Stimulated activated CD8-positive, alpha-beta memory T cell treated with anti-CD3 and anti-CD28 coated beads, Interleukin-15, amount 100 ng/mL, for 24 hours (primary cell): ENCODE measurements at regions not wholly inside any gene's neighbourhood (a gene's known extent, or its start where the extent isn't known, plus 50 kb on each side); places are given as distances from the start of the nearest gene placed in this dataset.

Experiments
- DNase-seq: peaks from one replicate; pipeline ENCODE4 v3.0.0-alpha.2; 2020; ENCODE audit warnings: low read depth

- no peak for DNase-seq
Observed at GRCh38 chr13:48761256-48761655, 107.5 kb downstream of the CYSLTR2 start.

- peak; percentile 47 for DNase-seq
Observed at GRCh38 chr13:48769107-48769704, 115.5 kb downstream of the CYSLTR2 start.

DNA sequence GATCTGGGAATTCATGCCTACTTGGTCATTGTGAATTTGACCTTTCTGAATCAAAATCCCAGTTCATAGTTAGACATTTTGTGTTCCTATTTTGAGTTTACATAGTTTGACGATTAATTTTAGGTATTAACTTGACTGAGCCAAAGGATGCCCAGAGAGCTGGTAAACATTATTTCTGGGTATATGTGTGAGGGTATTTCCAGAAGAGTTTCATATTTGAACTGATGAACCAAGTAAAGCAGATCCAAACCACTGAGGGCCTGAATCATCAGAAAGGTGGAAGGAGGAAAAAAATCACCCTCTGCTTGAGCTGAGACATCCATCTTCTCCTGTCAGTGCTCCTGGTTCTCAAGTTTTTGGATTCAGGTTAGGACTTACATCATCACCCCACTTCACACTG, 116.6 kb downstream of the CYSLTR2 start:
- no peak for DNase-seq

- no peak for DNase-seq
Observed at GRCh38 chr13:48772908-48773307, 119.2 kb downstream of the CYSLTR2 start.

- DNase-seq = no peak
Observed at GRCh38 chr13:48773531-48774275, 120.0 kb downstream of the CYSLTR2 start.

DNA sequence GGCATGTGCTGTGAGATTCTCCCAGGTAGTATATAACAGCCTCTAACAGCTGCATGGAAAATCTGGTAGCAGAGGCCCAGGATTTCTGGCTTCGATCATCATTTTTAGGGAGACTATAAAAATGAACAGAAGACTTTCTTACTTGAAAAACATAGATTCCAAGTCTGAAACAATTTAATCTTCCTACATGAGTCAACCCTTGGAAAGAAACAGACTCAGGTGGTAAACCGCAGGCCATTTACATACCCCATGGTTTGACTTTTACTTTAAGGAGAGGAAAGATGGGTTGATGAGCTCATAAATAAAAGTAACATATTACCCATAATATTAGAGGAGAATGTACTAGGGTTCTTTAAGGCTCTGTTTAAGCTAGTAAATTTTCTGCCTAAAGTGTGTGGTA, 121.6 kb downstream of the CYSLTR2 start:
- DNase-seq = no peak

- DNase-seq = no peak
Observed at GRCh38 chr13:48775804-48776203, 122.1 kb downstream of the CYSLTR2 start.

DNA sequence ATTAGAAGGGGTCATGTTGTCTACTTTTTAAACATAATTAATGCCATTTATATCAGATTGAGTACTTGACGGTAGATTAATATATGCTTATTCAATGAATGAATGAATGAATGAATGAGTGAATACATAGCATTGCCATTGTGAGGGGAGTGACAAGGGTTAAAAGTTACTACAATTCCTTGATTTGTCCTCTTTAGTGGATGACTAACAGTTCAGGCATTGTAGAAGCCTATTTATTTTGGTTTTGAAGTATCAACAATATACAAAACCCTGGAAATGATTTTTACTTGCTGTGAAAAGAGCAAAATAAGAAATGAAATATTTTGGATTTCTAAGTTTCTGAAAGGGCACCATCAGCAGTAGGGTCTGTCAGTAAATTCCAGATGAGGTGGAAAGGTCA, 122.7 kb downstream of the CYSLTR2 start:
- no peak for DNase-seq

DNA sequence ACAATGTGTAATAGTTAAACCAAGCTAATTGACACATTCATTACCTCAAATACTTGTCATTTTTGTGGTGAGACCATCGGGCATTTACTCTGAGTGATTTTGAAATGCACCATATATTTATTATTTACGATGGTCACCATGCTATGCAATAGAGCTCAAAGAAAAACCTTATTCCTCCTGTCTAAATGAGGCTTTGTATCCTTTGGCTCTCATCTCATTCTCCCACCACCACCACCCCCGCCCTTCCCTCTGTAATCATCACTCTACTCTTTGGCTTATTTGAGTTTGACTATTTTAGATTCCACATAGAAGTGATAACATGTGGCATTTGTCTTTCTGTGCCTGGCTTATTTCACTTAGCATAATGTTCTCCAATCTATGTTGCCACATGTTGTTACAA, 124.9 kb downstream of the CYSLTR2 start:
- DNase-seq = no peak

DNA sequence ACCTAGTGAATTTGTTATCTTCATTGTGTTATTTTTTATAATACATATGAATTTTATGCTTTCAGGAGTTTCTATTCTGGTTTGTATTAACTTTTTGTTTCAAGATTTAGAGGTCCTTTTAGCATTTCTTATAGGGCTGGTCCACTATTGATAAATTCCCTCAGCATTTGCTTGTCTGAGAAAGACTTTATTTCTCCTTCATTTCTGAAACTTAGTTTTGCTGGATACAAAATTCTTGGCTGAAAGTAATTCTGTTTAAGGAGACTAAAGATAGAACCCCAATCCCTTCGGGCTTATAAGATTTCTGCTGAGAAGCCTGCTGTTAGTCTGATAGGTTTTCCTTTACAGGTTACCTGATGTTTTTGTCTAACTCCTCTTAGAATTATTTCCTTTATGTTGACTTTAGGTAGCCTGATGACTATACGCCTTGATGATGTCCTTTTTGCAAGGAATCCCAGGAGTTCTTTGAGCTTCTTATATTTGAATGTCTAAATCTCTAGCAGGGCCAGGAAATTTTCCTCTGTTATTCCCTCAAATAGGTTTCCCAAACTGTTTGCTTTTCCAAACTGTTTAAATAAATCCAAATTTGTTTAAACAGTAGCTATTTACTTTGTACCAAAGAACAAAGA, 127.1 kb downstream of the CYSLTR2 start:
- DNase-seq = no peak

GRCh38 chr13:48782429-48782840, 128.7 kb downstream of the CYSLTR2 start:
- DNase-seq = no peak

DNA sequence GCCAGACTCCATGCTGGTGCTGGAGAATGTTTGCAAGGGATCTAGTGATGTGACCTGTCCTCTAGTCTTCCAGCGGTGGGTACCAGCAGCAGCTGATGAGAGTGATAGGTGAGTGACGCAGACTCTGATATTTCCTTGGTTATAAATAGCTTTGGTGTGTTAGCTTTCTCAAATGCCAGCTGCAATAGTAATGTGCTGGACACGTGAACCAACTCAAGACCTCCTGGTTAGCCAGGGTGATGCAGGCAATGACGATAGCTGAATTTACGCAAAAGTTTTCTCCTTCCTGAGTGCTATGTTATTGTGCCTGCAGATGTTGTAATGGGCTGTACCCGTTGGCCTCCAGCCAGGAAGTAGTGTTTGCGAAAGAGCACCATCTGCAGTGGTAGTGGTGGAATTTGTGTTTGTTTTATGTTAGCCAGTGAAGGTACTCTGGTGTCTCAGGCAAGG, 129.5 kb downstream of the CYSLTR2 start:
- DNase-seq = no peak

DNA sequence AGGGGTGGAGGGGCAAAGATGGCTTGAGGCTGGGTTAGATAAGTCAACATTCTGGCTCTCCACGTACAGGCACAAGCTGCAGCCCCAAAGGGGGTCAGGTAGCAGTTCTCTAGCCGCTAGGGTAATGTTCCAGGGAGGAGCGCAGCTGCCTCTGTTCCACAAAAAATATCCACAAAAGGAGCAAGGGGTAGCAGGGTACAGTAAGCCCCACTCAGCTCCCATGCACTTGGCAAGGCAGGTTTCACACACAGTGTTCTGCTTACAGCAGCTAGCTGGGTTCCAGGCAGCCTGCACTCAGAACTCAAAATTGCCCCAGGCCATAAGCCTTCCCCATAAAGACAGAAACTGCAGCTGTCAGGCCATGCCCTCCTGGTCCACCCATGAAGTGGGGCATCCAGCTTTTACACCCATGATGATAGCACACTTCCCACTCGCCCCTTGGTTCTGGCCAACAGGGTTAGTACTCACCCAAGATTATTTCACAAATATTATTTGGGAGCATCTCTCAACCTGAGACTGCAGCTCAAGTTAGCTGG, 130.0 kb downstream of the CYSLTR2 start:
- DNase-seq = no peak

DNA sequence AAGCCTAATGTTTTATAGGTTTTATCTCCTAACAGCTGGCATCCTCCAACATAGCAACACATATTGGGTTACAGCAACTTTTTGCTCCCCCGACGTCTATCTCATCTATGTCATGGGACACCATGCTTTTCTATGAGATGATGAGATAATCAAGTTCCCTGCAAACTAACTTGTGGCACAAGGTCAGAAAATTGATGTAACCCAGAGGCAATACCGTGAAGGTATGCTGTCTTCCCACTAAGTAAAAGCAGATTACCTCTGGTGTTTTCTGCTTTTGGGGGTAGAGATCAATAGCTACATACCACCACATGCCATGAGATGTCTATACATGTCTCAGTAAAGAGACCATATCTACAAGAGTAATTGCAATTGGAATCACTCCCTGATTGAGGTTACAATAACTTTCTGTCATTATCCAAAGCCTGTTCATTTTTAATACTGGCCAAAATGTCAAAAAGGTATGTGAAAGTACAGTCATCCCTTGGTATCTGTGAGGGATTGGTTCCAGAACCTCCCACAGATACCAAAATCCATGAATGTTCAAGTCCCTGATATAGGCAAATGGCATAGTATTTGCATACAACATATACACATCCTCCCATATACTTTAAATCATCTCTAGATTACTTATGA, 131.3 kb downstream of the CYSLTR2 start:
- no peak for DNase-seq

GRCh38 chr13:48790199-48790598, 136.5 kb downstream of the CYSLTR2 start:
- DNase-seq = no peak

DNA sequence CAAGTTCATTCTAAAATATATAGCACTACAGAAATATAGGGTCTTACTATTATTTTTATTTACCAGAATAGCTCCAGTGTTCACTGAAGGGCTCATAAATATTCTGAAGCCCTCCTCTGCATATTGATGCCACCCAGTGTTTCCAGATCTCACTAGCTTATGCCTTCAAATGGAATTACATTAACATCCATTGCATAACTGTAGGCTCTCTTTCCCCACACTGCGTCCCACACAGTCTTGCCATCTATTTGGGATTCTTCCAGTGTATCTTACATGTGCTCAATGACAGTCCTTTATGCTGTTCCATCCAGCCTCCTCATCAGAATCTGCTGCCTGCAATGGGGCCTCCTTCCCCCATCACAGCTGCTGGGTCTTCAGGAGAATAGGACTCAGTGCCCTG, 137.2 kb downstream of the CYSLTR2 start:
- no peak for DNase-seq

DNA sequence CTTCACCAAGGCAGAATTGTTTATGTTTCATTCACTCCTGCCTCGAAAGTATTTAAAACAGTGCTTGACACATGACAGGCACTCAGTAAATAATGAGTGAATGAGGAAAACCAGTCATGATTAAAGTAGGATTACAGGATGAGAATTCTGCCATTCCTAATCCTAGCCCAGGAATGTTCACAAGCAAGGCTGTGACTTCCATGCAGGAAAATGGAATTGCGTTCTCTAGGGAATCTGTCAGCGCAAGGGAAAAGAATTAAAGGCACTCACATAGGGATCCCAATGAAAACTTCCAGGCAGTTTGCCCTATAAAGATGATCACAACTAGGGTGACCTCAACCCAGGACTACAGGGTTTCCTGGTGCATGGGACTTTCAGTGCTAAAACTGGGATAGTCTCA, 143.4 kb downstream of the CYSLTR2 start:
- DNase-seq = no peak

DNA sequence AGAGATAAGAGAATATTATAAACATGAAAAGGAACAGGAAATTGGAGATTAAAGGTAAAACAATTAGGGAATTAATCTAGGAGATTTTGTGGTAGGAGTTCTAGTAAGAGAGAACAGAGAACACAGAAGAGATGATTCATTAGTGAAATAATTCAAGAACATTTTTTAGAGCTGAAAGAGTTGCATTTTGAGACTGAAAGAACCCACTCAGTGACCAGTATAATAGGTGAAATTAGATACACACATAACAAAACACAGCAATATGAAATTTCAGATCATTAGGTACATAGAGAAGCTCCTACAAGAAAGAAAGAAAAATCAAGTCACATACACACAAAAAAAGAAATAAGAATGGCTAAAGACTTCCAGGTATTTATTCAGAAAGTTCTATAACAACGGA, 144.0 kb downstream of the CYSLTR2 start:
- no peak for DNase-seq

DNA sequence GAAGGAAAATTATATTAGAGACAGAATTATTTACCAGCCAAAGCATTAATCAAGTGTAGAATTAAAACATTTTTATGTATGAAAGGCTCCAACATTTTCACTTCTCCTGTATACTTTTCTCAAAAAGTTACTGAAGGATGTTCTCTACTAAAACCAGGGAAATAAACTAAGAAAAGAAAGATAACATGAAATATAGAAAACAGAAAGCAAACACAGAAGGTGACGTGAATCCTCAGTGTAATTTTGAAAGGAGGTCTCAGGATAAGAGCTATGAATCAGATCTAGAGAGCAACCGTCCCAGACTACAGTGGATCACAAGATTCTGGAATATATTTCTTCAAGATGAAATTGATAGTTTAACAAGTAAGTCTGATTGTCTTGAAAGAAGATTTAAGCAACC, 144.5 kb downstream of the CYSLTR2 start:
- no peak for DNase-seq

GRCh38 chr13:48801255-48801654, 147.5 kb downstream of the CYSLTR2 start:
- DNase-seq = no peak

- no peak for DNase-seq
Observed at GRCh38 chr13:48804821-48805601, 151.3 kb downstream of the CYSLTR2 start.

- DNase-seq = no peak
Observed at GRCh38 chr13:48806522-48806921, 152.8 kb downstream of the CYSLTR2 start.
